Common myeloid progenitor, CD34-positive (primary cell): ENCODE measurements at regions not wholly inside any gene's neighbourhood (a gene's known extent, or its start where the extent isn't known, plus 50 kb on each side); places are given as distances from the start of the nearest gene placed in this dataset.

Experiments used
- CTCF ChIA-PET: fragments of 350-600 bp; sonication (Branson Sonifier 250); formaldehyde crosslinking; loops from one replicate; lab custom pipeline; 2021; ENCODE audit warnings: antibody characterized with exemption; lab: Charles Lee
- POLR2A ChIA-PET: fragments of 350-600 bp; sonication (Branson Sonifier 250); formaldehyde crosslinking; loops from one replicate; lab custom pipeline; 2021; ENCODE audit warnings: antibody characterized with exemption; lab: Charles Lee
- DNase-seq, 3 donors: peaks; one replicate each; pipeline versions ENCODE4 v3.0.0 to v3.0.0-alpha.2; 2013
- H3K27ac ChIP-seq, 2 experiments: 1 replicate in 1 of 2; 2 replicates in 1 of 2; pipeline ENCODE4 v1.7.0; 2013; ENCODE audit warnings: inconsistent platforms in 2 of 2, low read length in 2 of 2, mild to moderate bottlenecking in 2 of 2, low read depth in 1 of 2, moderate library complexity in 1 of 2; ENCODE audit not compliant: severe bottlenecking in 2 of 2, insufficient read depth in 1 of 2, poor library complexity in 1 of 2
- H3K27me3 ChIP-seq, 5 experiments: replicated peaks in 2 of 5; 1 replicate in 3 of 5; 2 replicates in 2 of 5; pipeline versions ENCODE4 v1.6.1 to v1.7.0; 2013; ENCODE audit warnings: low read length in 4 of 5, mild to moderate bottlenecking in 2 of 5, moderate library complexity in 2 of 5, inconsistent platforms in 1 of 5; ENCODE audit not compliant: insufficient read depth in 5 of 5, control insufficient read depth in 4 of 5
- H3K36me3 ChIP-seq, 4 experiments: 1 replicate in 2 of 4; 2 replicates in 2 of 4; pipeline versions ENCODE4 v1.6.1 to v1.7.0; 2013; ENCODE audit warnings: low read length in 3 of 4, control low read depth in 1 of 4, mild to moderate bottlenecking in 1 of 4; ENCODE audit not compliant: control insufficient read depth in 4 of 4, insufficient read depth in 4 of 4
- H3K4me1 ChIP-seq, 4 experiments: 1 replicate in 3 of 4; 2 replicates in 1 of 4; pipeline versions ENCODE4 v1.6.1 to v1.7.1; 2013; ENCODE audit warnings: low read length in 3 of 4, mild to moderate bottlenecking in 3 of 4, control low read depth in 1 of 4, inconsistent platforms in 1 of 4, moderate library complexity in 1 of 4; ENCODE audit not compliant: control insufficient read depth in 4 of 4, insufficient read depth in 4 of 4; ENCODE audit errors: control extremely low read depth in 1 of 4
- H3K4me3 ChIP-seq, 7 experiments: 1 replicate in 4 of 7; 2 replicates in 3 of 7; pipeline versions ENCODE4 v1.5.1 to v1.7.0; 2013; ENCODE audit warnings: mild to moderate bottlenecking in 7 of 7, low read length in 6 of 7, moderate library complexity in 6 of 7, inconsistent platforms in 2 of 7, low read depth in 2 of 7, control low read depth in 1 of 7; ENCODE audit not compliant: insufficient read depth in 4 of 7, control insufficient read depth in 1 of 7; ENCODE audit errors: extremely low read depth in 1 of 7
- H3K9me3 ChIP-seq, 5 experiments: 1 replicate in 4 of 5; 2 replicates in 1 of 5; pipeline versions ENCODE4 v1.6.1 to v1.7.1; 2013; ENCODE audit warnings: low read length in 4 of 5, mild to moderate bottlenecking in 2 of 5, inconsistent platforms in 1 of 5, low read depth in 1 of 5, moderate library complexity in 1 of 5; ENCODE audit not compliant: control insufficient read depth in 4 of 5, insufficient read depth in 2 of 5; ENCODE audit errors: control extremely low read depth in 1 of 5
- WGBS: methylation state at CpG from one replicate; pipeline ENCODE4 v1.1.5; 2013; ENCODE audit not compliant: insufficient coverage; 5-methylcytosine and 5-hydroxymethylcytosine counted together

- Histone ChIP-seq H3K36me3 (no peaks in the 10 kb centered on the region), H3K4me1 (no peaks in the 10 kb centered on the region), H3K4me3 (no peak overlapping the region), H3K9me3 (no peaks in the 10 kb centered on the region), H3K27ac (no peak overlapping the region), H3K27me3 (peaks cover 0 to 2% (median 0%) of the 10 kb centered on the region in 5 experiments)
- no peak for DNase-seq
- POLR2A ChIA-PET: no interaction called here
- CTCF ChIA-PET: no interaction called here
- no CpG with 5 or more reads among the region's 2 CpGs for WGBS
Observed at GRCh38 chr15:69838994-69839393, 258.7 kb downstream of the TLE3 start.

- no peak overlapping the region for H3K27ac ChIP-seq
- no peaks in the 10 kb centered on the region for H3K9me3 ChIP-seq
- no peaks in the 10 kb centered on the region for H3K27me3 ChIP-seq
- H3K36me3 ChIP-seq: no peaks in the 10 kb centered on the region
- no peak overlapping the region for H3K4me3 ChIP-seq
- no peak for DNase-seq
- POLR2A ChIA-PET: no interaction called here
- CTCF ChIA-PET: no interaction called here
- H3K4me1 ChIP-seq: no peaks in the 10 kb centered on the region
- 97% methylated on average over 19 of the region's 21 CpGs for WGBS
Observed at GRCh38 chr15:69841113-69841828, 256.4 kb downstream of the TLE3 start.

- no peak overlapping the region for H3K4me3 ChIP-seq
- no peak for DNase-seq
- H3K4me1 ChIP-seq: no peaks in the 10 kb centered on the region
- ChIA-PET POLR2A (no interaction called here), CTCF (no interaction called here)
- WGBS: 93% methylated on average over 5 of the region's 5 CpGs
- H3K27ac ChIP-seq: no peak overlapping the region
- no peaks in the 10 kb centered on the region for H3K36me3 ChIP-seq
- H3K27me3 ChIP-seq: no peaks in the 10 kb centered on the region
- H3K9me3 ChIP-seq: no peaks in the 10 kb centered on the region
Observed at GRCh38 chr15:69842851-69843250, 254.9 kb downstream of the TLE3 start.

GRCh38 chr15:69843276-69843899 lies 254.3 kb downstream of the TLE3 start:
- DNase-seq: no peak
- Histone ChIP-seq H3K9me3 (no peaks in the 10 kb centered on the region), H3K27me3 (no peaks in the 10 kb centered on the region), H3K4me1 (no peaks in the 10 kb centered on the region), H3K4me3 (no peak overlapping the region), H3K36me3 (no peaks in the 10 kb centered on the region), H3K27ac (no peak overlapping the region)
- ChIA-PET POLR2A (no interaction called here), CTCF (interaction anchor here (1.7 kb wide), 1 partner anchor 18 kb away, joined by 3 read pairs; no protein-coding TSS in a partner anchor)
- WGBS: 92% methylated on average over 9 of the region's 13 CpGs

- no peak for DNase-seq
- 94% methylated on average over 10 of the region's 10 CpGs for WGBS
- ChIA-PET POLR2A (no interaction called here), CTCF (interaction anchor here (1.3 to 1.7 kb wide), 3 partner anchors 8 to 17 kb away, joined by 3 read pairs; no protein-coding TSS in a partner anchor)
- no peaks in the 10 kb centered on the region for H3K27me3 ChIP-seq
- H3K36me3 ChIP-seq: no peaks in the 10 kb centered on the region
- no peaks in the 10 kb centered on the region for H3K9me3 ChIP-seq
- H3K4me1 ChIP-seq: no peaks in the 10 kb centered on the region
- no peak overlapping the region for H3K27ac ChIP-seq
- no peak overlapping the region for H3K4me3 ChIP-seq
Observed at GRCh38 chr15:69843900-69844304, 253.8 kb downstream of the TLE3 start.

GRCh38 chr15:69845159-69845558 lies 252.6 kb downstream of the TLE3 start:
- WGBS: 98% methylated on average over 4 of the region's 5 CpGs
- POLR2A ChIA-PET: no interaction called here
- CTCF ChIA-PET: interaction anchor here (0.6 to 1.4 kb wide), 4 partner anchors 9 to 192 kb away, joined by 3 to 4 read pairs (median 4); no protein-coding TSS in a partner anchor
- Histone ChIP-seq H3K27me3 (no peaks in the 10 kb centered on the region), H3K36me3 (no peaks in the 10 kb centered on the region), H3K9me3 (no peaks in the 10 kb centered on the region), H3K4me3 (no peak overlapping the region), H3K27ac (no peak overlapping the region), H3K4me1 (no peaks in the 10 kb centered on the region)
- DNase-seq: no peak

GRCh38 chr15:69847625-69848024 lies 250.1 kb downstream of the TLE3 start:
- no peaks in the 10 kb centered on the region for H3K4me1 ChIP-seq
- H3K9me3 ChIP-seq: no peaks in the 10 kb centered on the region
- H3K27ac ChIP-seq: no peak overlapping the region
- no peak for DNase-seq
- H3K4me3 ChIP-seq: no peak overlapping the region
- WGBS: 93% methylated on average over 3 of the region's 4 CpGs
- H3K36me3 ChIP-seq: no peaks in the 10 kb centered on the region
- H3K27me3 ChIP-seq: no peaks in the 10 kb centered on the region
- ChIA-PET POLR2A (no interaction called here), CTCF (no interaction called here)
